Right atrium auricular region (tissue), 2 donors: ENCODE measurements at regions not wholly inside any gene's neighbourhood (a gene's known extent, or its start where the extent isn't known, plus 50 kb on each side); places are given as distances from the start of the nearest gene placed in this dataset.

ENCODE experiments used
- DNase-seq: peaks from one replicate; pipeline ENCODE4 v3.0.0-alpha.2; 2019; ENCODE audit warnings: low spot score
- H3K27ac ChIP-seq, 2 donors: fragments of 200-600 bp; sonication (generic); 1 replicate in 1 of 2; 2 replicates in 1 of 2; pipeline ENCODE4 v1.5.1; 2016 to 2019
- H3K27me3 ChIP-seq, 2 donors: fragments of 200-600 bp; sonication (generic); one replicate each; pipeline versions ENCODE4 v1.5.1 to v1.6.0; 2017 to 2019
- H3K36me3 ChIP-seq: fragments of 200-600 bp; sonication (generic); one replicate; pipeline ENCODE4 v1.5.1; 2016
- H3K4me1 ChIP-seq, 2 donors: fragments of 200-600 bp; sonication (generic); one replicate each; pipeline versions ENCODE4 v1.5.1 to v1.6.0; 2017 to 2019
- H3K4me3 ChIP-seq, 2 donors: fragments of 200-600 bp; sonication (generic); 1 replicate in 1 of 2; 2 replicates in 1 of 2; pipeline ENCODE4 v1.5.1; 2017 to 2019; ENCODE audit warnings: mild to moderate bottlenecking in 1 of 2, moderate library complexity in 1 of 2
- H3K9me3 ChIP-seq, 2 donors: fragments of 200-600 bp; sonication (generic); one replicate each; pipeline ENCODE4 v1.5.1; 2019
- CTCF ChIP-seq, 2 donors: fragments of 200-600 bp; sonication (generic); IDR thresholded peaks; one replicate each; pipeline ENCODE4 v1.5.1; 2019; ENCODE audit warnings: antibody characterized with exemption in 2 of 2

GRCh38 chr14:98290596-98290995, 981.4 kb downstream of the BCL11B start:
- Histone ChIP-seq H3K9me3 (no peaks in the 10 kb centered on the region), H3K4me3 (no peak overlapping the region), H3K27ac (no peak overlapping the region), H3K27me3 (no peaks in the 10 kb centered on the region), H3K4me1 (no peaks in the 10 kb centered on the region), H3K36me3 (no peaks in the 10 kb centered on the region)
- DNase-seq, result no peak
- TF ChIP-seq CTCF (IDR thresholded peaks at IDR 0.05), result no peak

- no peak for TF ChIP-seq CTCF (IDR thresholded peaks at IDR 0.05)
- DNase-seq, result no peak
- no peaks in the 10 kb centered on the region for H3K9me3 ChIP-seq
These were observed 979.8 kb downstream of the BCL11B start for GRCh38 chr14:98292191-98292590.

GRCh38 chr14:98293576-98293975, 978.4 kb downstream of the BCL11B start:
- H3K4me1 ChIP-seq, result no peaks in the 10 kb centered on the region
- H3K27me3 ChIP-seq, result no peaks in the 10 kb centered on the region
- no peak overlapping the region for H3K4me3 ChIP-seq
- H3K27ac ChIP-seq, result no peak overlapping the region
- no peak for DNase-seq
- TF ChIP-seq CTCF (IDR thresholded peaks at IDR 0.05), result no peak
- no peaks in the 10 kb centered on the region for H3K36me3 ChIP-seq
- no peaks in the 10 kb centered on the region for H3K9me3 ChIP-seq

More at GRCh38 chr14:98292191-98292590, 979.8 kb downstream of the BCL11B start:
- H3K27me3 ChIP-seq, result no peaks in the 10 kb centered on the region
- H3K36me3 ChIP-seq, result no peaks in the 10 kb centered on the region
- H3K4me3 ChIP-seq, result no peak overlapping the region
- H3K4me1 ChIP-seq, result no peaks in the 10 kb centered on the region
- H3K27ac ChIP-seq, result no peak overlapping the region

- Histone ChIP-seq H3K9me3 (no peaks in the 10 kb centered on the region), H3K4me1 (no peaks in the 10 kb centered on the region), H3K27me3 (no peaks in the 10 kb centered on the region), H3K4me3 (no peak overlapping the region), H3K36me3 (no peaks in the 10 kb centered on the region), H3K27ac (no peak overlapping the region)
- TF ChIP-seq CTCF (IDR thresholded peaks at IDR 0.05), result no peak
- no peak for DNase-seq
These were observed 975.1 kb downstream of the BCL11B start for GRCh38 chr14:98296895-98297294.

GRCh38 chr14:98297567-98297966, 974.4 kb downstream of the BCL11B start:
- TF ChIP-seq CTCF (IDR thresholded peaks at IDR 0.05), result no peak
- no peak for DNase-seq

GRCh38 chr14:98298481-98299244, 973.3 kb downstream of the BCL11B start:
- H3K9me3 ChIP-seq, result no peaks in the 10 kb centered on the region
- H3K27ac ChIP-seq, result no peak overlapping the region
- H3K4me1 ChIP-seq, result no peaks in the 10 kb centered on the region
- H3K4me3 ChIP-seq, result no peak overlapping the region
- DNase-seq, result no peak
- no peak for TF ChIP-seq CTCF (IDR thresholded peaks at IDR 0.05)
- H3K27me3 ChIP-seq, result no peaks in the 10 kb centered on the region
- no peaks in the 10 kb centered on the region for H3K36me3 ChIP-seq

More at GRCh38 chr14:98297567-98297966, 974.4 kb downstream of the BCL11B start:
- Histone ChIP-seq H3K27me3 (no peaks in the 10 kb centered on the region), H3K4me3 (no peak overlapping the region), H3K27ac (no peak overlapping the region), H3K4me1 (no peaks in the 10 kb centered on the region), H3K9me3 (no peaks in the 10 kb centered on the region), H3K36me3 (no peaks in the 10 kb centered on the region)
